Epithelial cell of prostate (primary cell): ENCODE measurements at regions not wholly inside any gene's neighbourhood (a gene's known extent, or its start where the extent isn't known, plus 50 kb on each side); places are given as distances from the start of the nearest gene placed in this dataset.
A peak's percentile ranks its signal among the peaks of the same experiment; 100 is the strongest.

Experiments used
- DNase-seq: peaks from one replicate; pipeline ENCODE4 v3.0.0-alpha.2; 2011; ENCODE audit warnings: low read depth, low spot score
- H3K27ac ChIP-seq: fragments of 450-650 bp; 2 replicates; pipeline ENCODE4 v1.5.1; 2017; ENCODE audit warnings: mild to moderate bottlenecking

- no peak for DNase-seq
- H3K27ac ChIP-seq: no peak overlapping the region
Observed at GRCh38 chr2:144859716-144860115, 339.8 kb upstream of the ZEB2 start.

GRCh38 chr2:144858211-144858610 lies 338.3 kb upstream of the ZEB2 start:
- DNase-seq: no peak
- no peak overlapping the region for H3K27ac ChIP-seq

- DNase-seq: no peak
- H3K27ac ChIP-seq: no peak overlapping the region
Observed at GRCh38 chr2:144854596-144854995, 334.7 kb upstream of the ZEB2 start.

GRCh38 chr2:144849612-144850011 lies 329.7 kb upstream of the ZEB2 start:
- DNase-seq: no peak
- no peak overlapping the region for H3K27ac ChIP-seq

- no peak overlapping the region for H3K27ac ChIP-seq
- DNase-seq: no peak
Observed at GRCh38 chr2:144848423-144848822, 328.5 kb upstream of the ZEB2 start.

GRCh38 chr2:144847347-144848080 lies 327.6 kb upstream of the ZEB2 start:
- H3K27ac ChIP-seq: no peak overlapping the region
- no peak for DNase-seq

GRCh38 chr2:144836635-144837350 lies 316.9 kb upstream of the ZEB2 start:
- DNase-seq: no peak
- no peak overlapping the region for H3K27ac ChIP-seq

GRCh38 chr2:144835634-144836350 lies 315.9 kb upstream of the ZEB2 start:
- H3K27ac ChIP-seq: peak overlapping the region; percentile 54
- DNase-seq: no peak

GRCh38 chr2:144834998-144835633 lies 315.2 kb upstream of the ZEB2 start:
- no peak for DNase-seq
- H3K27ac ChIP-seq: peak overlapping the region; percentile 54

GRCh38 chr2:144834363-144834762 lies 314.4 kb upstream of the ZEB2 start:
- no peak for DNase-seq
- peak overlapping the region; percentile 54 for H3K27ac ChIP-seq

- no peak for DNase-seq
- no peak overlapping the region for H3K27ac ChIP-seq
Observed at GRCh38 chr2:144833075-144833637, 313.2 kb upstream of the ZEB2 start.

- no peak overlapping the region for H3K27ac ChIP-seq
- no peak for DNase-seq
Observed at GRCh38 chr2:144832048-144832447, 312.1 kb upstream of the ZEB2 start.

- H3K27ac ChIP-seq: no peak overlapping the region
- no peak for DNase-seq
Observed at GRCh38 chr2:144830543-144830942, 310.6 kb upstream of the ZEB2 start.

GRCh38 chr2:144827404-144827803 lies 307.5 kb upstream of the ZEB2 start:
- no peak for DNase-seq
- H3K27ac ChIP-seq: no peak overlapping the region

- no peak overlapping the region for H3K27ac ChIP-seq
- DNase-seq: no peak
Observed at GRCh38 chr2:144826105-144826504, 306.2 kb upstream of the ZEB2 start.

GRCh38 chr2:144825331-144826020 lies 305.6 kb upstream of the ZEB2 start:
- peak overlapping the region; percentile 62 for H3K27ac ChIP-seq
- no peak for DNase-seq

GRCh38 chr2:144824306-144825080 lies 304.6 kb upstream of the ZEB2 start:
- peak; percentile 52 for DNase-seq
- H3K27ac ChIP-seq: peak overlapping the region; percentile 62

- no peak overlapping the region for H3K27ac ChIP-seq
- DNase-seq: no peak
Observed at GRCh38 chr2:144822966-144823365, 303.0 kb upstream of the ZEB2 start.

- H3K27ac ChIP-seq: no peak overlapping the region
- DNase-seq: no peak
Observed at GRCh38 chr2:144812288-144812687, 292.4 kb upstream of the ZEB2 start.
